ENCODE measurements at regions not wholly inside any gene's neighbourhood (a gene's known extent, or its start where the extent isn't known, plus 50 kb on each side); places are given as distances from the start of the nearest gene placed in this dataset.

- Histone ChIP-seq H3K4me1 (ENCODE audit: insufficient read depth) (peaks cover 9% of the 10 kb centered on the region), H3K4me2 (no peak overlapping the region), H3K27ac (no peak overlapping the region), H3K4me3 (no peak overlapping the region), H4K20me1 (ENCODE audit: insufficient read depth, poor library complexity, severe bottlenecking) (no peaks in the 10 kb centered on the region), H3K36me3 (replicated peaks; ENCODE audit: insufficient read depth, low read depth) (no peaks in the 10 kb centered on the region), H3K9me2 (replicated peaks; ENCODE audit: insufficient read depth) (no peaks in the 10 kb centered on the region), H3K9me3 (ENCODE audit: low read depth) (no peaks in the 10 kb centered on the region), H2AFZ (no peak overlapping the region), H3K79me2 (no peaks in the 10 kb centered on the region), H3K27me3 (no peaks in the 10 kb centered on the region)
- TF ChIP-seq EZH2 (IDR thresholded peaks at IDR 0.05; ENCODE audit: borderline replicate concordance) (no peak), EZH2phosphoT487 (IDR thresholded peaks at IDR 0.05; ENCODE audit: low read depth, severe bottlenecking, unreplicated experiment) (no peak), CTCF (IDR thresholded peaks at IDR 0.05; ENCODE audit: poor library complexity) (no peak)
- WGBS (ENCODE audit: low lambda C conversion rate, missing lambda C conversion rate): 75% methylated on average over 2 of the region's 2 CpGs
- DNase-seq (ENCODE audit: low spot score): no peak
These were observed 183.2 kb upstream of the HMCN1 start for GRCh38 chr1:185551008-185551407.

- H3K27ac ChIP-seq: no peak overlapping the region
- DNase-seq (ENCODE audit: low spot score): no peak
- no peaks in the 10 kb centered on the region for H3K36me3 ChIP-seq (replicated peaks; ENCODE audit: insufficient read depth, low read depth)
- no peaks in the 10 kb centered on the region for H3K79me2 ChIP-seq
- peaks cover 9% of the 10 kb centered on the region for H3K4me1 ChIP-seq (ENCODE audit: insufficient read depth)
- H3K4me2 ChIP-seq: peak overlapping the region; percentile 39
- WGBS (ENCODE audit: low lambda C conversion rate, missing lambda C conversion rate): 69% methylated on average over 1 of the region's 1 CpG
- H3K27me3 ChIP-seq: no peaks in the 10 kb centered on the region
- no peaks in the 10 kb centered on the region for H4K20me1 ChIP-seq (ENCODE audit: insufficient read depth, poor library complexity, severe bottlenecking)
- H3K9me2 ChIP-seq (replicated peaks; ENCODE audit: insufficient read depth): no peaks in the 10 kb centered on the region
- no peaks in the 10 kb centered on the region for H3K9me3 ChIP-seq (ENCODE audit: low read depth)
- H3K4me3 ChIP-seq: no peak overlapping the region
- no peak overlapping the region for H2AFZ ChIP-seq
- TF ChIP-seq EZH2phosphoT487 (IDR thresholded peaks at IDR 0.05; ENCODE audit: low read depth, severe bottlenecking, unreplicated experiment) (no peak), CTCF (IDR thresholded peaks at IDR 0.05; ENCODE audit: poor library complexity) (no peak), EZH2 (IDR thresholded peaks at IDR 0.05; ENCODE audit: borderline replicate concordance) (no peak)
These were observed 184.3 kb upstream of the HMCN1 start for GRCh38 chr1:185549906-185550305.

GRCh38 chr1:185546029-185546428, 188.2 kb upstream of the HMCN1 start:
- Histone ChIP-seq H3K4me1 (ENCODE audit: insufficient read depth) (peaks cover 15% of the 10 kb centered on the region), H3K4me3 (no peak overlapping the region), H3K9me2 (replicated peaks; ENCODE audit: insufficient read depth) (no peaks in the 10 kb centered on the region), H3K27ac (no peak overlapping the region), H3K36me3 (replicated peaks; ENCODE audit: insufficient read depth, low read depth) (no peaks in the 10 kb centered on the region), H3K27me3 (no peaks in the 10 kb centered on the region), H2AFZ (no peak overlapping the region), H4K20me1 (ENCODE audit: insufficient read depth, poor library complexity, severe bottlenecking) (no peaks in the 10 kb centered on the region), H3K79me2 (no peaks in the 10 kb centered on the region), H3K9me3 (ENCODE audit: low read depth) (no peaks in the 10 kb centered on the region), H3K4me2 (no peak overlapping the region)
- DNase-seq (ENCODE audit: low spot score): no peak
- 87% methylated on average over 4 of the region's 4 CpGs for WGBS (ENCODE audit: low lambda C conversion rate, missing lambda C conversion rate)
- TF ChIP-seq EZH2 (IDR thresholded peaks at IDR 0.05; ENCODE audit: borderline replicate concordance) (no peak), EZH2phosphoT487 (IDR thresholded peaks at IDR 0.05; ENCODE audit: low read depth, severe bottlenecking, unreplicated experiment) (no peak), CTCF (IDR thresholded peaks at IDR 0.05; ENCODE audit: poor library complexity) (no peak)

GRCh38 chr1:185541871-185542301, 192.3 kb upstream of the HMCN1 start:
- no peaks in the 10 kb centered on the region for H4K20me1 ChIP-seq (ENCODE audit: insufficient read depth, poor library complexity, severe bottlenecking)
- no peaks in the 10 kb centered on the region for H3K9me2 ChIP-seq (replicated peaks; ENCODE audit: insufficient read depth)
- H3K27ac ChIP-seq: peak overlapping the region; percentile 71
- no peak overlapping the region for H3K4me3 ChIP-seq
- 10% methylated on average over 1 of the region's 1 CpG for WGBS (ENCODE audit: low lambda C conversion rate, missing lambda C conversion rate)
- H3K36me3 ChIP-seq (replicated peaks; ENCODE audit: insufficient read depth, low read depth): no peaks in the 10 kb centered on the region
- H3K27me3 ChIP-seq: no peaks in the 10 kb centered on the region
- DNase-seq (ENCODE audit: low spot score): no peak
- no peak for TF ChIP-seq EZH2phosphoT487 (IDR thresholded peaks at IDR 0.05; ENCODE audit: low read depth, severe bottlenecking, unreplicated experiment)
- H2AFZ ChIP-seq: no peak overlapping the region
- H3K4me1 ChIP-seq (ENCODE audit: insufficient read depth): peaks cover 7% of the 10 kb centered on the region
- H3K4me2 ChIP-seq: no peak overlapping the region
- no peaks in the 10 kb centered on the region for H3K9me3 ChIP-seq (ENCODE audit: low read depth)
- H3K79me2 ChIP-seq: no peaks in the 10 kb centered on the region

All from hepatocyte (in vitro differentiated cells).